GM23248 (cell line): ENCODE measurements at regions not wholly inside any gene's neighbourhood (a gene's known extent, or its start where the extent isn't known, plus 50 kb on each side); places are given as distances from the start of the nearest gene placed in this dataset.
"Not testable (repeated sequence)": the region's sequence is repeated elsewhere in the genome, so short reads cannot be mapped to it uniquely, and the experiment has no call there.

Experiments used
- DNase-seq: peaks from one replicate; pipeline ENCODE4 v3.0.0-alpha.2; 2015
- H2AFZ ChIP-seq: fragments of 200-600 bp; sonication (generic); 2 replicates; pipeline ENCODE4 v1.6.1; 2016; ENCODE audit warnings: antibody characterized with exemption
- H3F3A ChIP-seq: fragments of 200-600 bp; sonication (generic); 2 replicates; pipeline ENCODE4 v1.6.1; 2016; ENCODE audit warnings: mild to moderate bottlenecking, antibody characterized with exemption, mixed run types; ENCODE audit not compliant: insufficient read depth
- H3K27ac ChIP-seq: fragments of 200-600 bp; sonication (generic); 2 replicates; pipeline ENCODE4 v1.5.1; 2016; ENCODE audit warnings: mild to moderate bottlenecking
- H3K27me3 ChIP-seq: fragments of 200-600 bp; sonication (generic); replicated peaks from 2 replicates; pipeline ENCODE4 v1.6.1; 2016; ENCODE audit warnings: mild to moderate bottlenecking; ENCODE audit not compliant: insufficient read depth
- H3K36me3 ChIP-seq: fragments of 200-600 bp; sonication (generic); 2 replicates; pipeline ENCODE4 v1.6.1; 2016; ENCODE audit warnings: low read depth, mild to moderate bottlenecking
- H3K4me1 ChIP-seq: fragments of 200-600 bp; sonication (generic); 2 replicates; pipeline ENCODE4 v1.6.1; 2016; ENCODE audit warnings: mild to moderate bottlenecking; ENCODE audit not compliant: insufficient read depth
- H3K4me2 ChIP-seq: fragments of 200-600 bp; sonication (generic); one replicate; pipeline ENCODE4 v1.6.1; 2016; ENCODE audit warnings: mild to moderate bottlenecking; ENCODE audit not compliant: unreplicated experiment
- H3K4me3 ChIP-seq: fragments of 200-600 bp; sonication (generic); 2 replicates; pipeline ENCODE4 v1.5.1; 2016; ENCODE audit warnings: mild to moderate bottlenecking
- H3K79me2 ChIP-seq: fragments of 200-600 bp; sonication (generic); 2 replicates; pipeline ENCODE4 v1.6.1; 2016; ENCODE audit warnings: mild to moderate bottlenecking; ENCODE audit not compliant: insufficient read depth
- H3K9ac ChIP-seq: fragments of 200-600 bp; sonication (generic); 2 replicates; pipeline ENCODE4 v1.6.1; 2016; ENCODE audit warnings: mild to moderate bottlenecking
- H3K9me2 ChIP-seq: fragments of 200-600 bp; sonication (generic); 2 replicates; pipeline ENCODE4 v1.6.1; 2016; ENCODE audit warnings: mixed run types, mild to moderate bottlenecking, moderate library complexity; ENCODE audit not compliant: insufficient read depth
- H3K9me3 ChIP-seq: fragments of 200-600 bp; sonication (generic); one replicate; pipeline ENCODE4 v1.6.1; 2017; ENCODE audit warnings: low read depth
- H4K20me1 ChIP-seq: fragments of 200-600 bp; sonication (generic); 2 replicates; pipeline ENCODE4 v1.6.0; 2016; ENCODE audit not compliant: insufficient read depth
- EZH2 ChIP-seq: fragments of 200-600 bp; sonication (generic); IDR thresholded peaks from 2 replicates; pipeline ENCODE4 v1.6.1; 2018; ENCODE audit warnings: antibody characterized with exemption, mild to moderate bottlenecking; ENCODE audit not compliant: insufficient read depth, poor library complexity, severe bottlenecking
- EZH2phosphoT487 ChIP-seq: fragments of 200-600 bp; sonication (generic); IDR thresholded peaks from 2 replicates; pipeline ENCODE4 v1.6.1; 2018; ENCODE audit warnings: antibody characterized with exemption, moderate library complexity, mild to moderate bottlenecking, low read depth; ENCODE audit not compliant: insufficient read depth
- WGBS, 2 experiments: methylation state at CpG; one replicate each; pipeline ENCODE4 v1.1.6; 2015 to 2017; ENCODE audit warnings: low lambda C conversion rate in 2 of 2, low coverage in 1 of 2; ENCODE audit errors: missing lambda C conversion rate in 2 of 2; 5-methylcytosine and 5-hydroxymethylcytosine counted together
- in situ Hi-C: fragments of 300-500 bp; cut with MboI; formaldehyde crosslinking; loops from 2 replicates; pipeline ENCODE4 v1.15.0; 2020

DNA sequence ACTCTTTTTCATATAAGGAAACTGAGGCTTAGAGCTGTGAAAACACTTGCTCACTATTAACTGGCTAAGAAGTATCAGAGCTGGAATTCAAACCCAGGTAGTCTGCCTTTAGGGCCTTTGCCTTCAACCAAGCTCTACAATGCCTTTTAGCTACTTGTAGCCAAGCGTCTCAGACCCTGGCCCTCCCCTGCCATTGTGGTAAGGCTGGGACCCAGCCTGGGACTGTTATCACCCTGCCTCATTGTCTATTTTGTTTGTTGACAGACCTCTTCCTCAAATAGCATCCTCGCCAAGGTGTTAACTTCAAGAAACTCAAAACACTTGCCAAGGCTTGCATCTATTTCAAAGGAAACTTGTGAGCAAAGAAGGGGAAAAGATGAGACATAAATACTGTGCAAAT is 76.7 kb upstream of the CD28 start:
- no peak overlapping the region for H3K4me2 ChIP-seq

DNA sequence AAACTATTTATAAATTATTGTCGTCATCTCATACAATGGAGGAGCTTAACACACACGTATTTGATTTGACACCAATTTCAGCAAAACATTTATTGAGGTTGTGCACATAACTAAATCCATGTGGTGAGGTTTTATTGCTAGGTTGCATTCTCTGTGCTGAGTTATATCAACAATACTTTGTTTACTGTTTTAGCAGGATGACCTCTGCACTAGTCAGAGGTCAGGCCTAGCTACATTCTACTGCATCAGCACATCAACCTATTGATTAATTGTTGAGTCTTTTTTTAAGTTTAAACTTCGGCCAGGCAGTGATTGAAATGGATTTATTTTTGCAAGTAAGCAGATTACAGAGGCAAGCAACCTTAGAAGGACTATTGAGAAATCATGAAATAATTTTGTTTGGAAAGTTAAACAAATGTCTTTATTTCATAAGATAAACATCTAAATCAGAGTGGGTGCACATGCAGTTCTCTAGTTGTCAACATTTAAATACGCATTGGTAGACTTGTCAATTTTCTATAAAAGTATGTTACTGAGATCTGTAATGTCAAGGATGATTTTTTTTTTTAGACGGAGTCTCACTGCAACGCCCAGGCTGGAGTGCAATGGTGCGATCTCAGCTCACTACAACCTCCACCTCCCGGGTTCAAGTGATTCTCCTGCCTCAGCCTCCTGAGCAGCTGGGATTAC is 75.2 kb upstream of the CD28 start:
- peak overlapping the region; percentile 13; the same call in 1 of the 2 replicates for H2AFZ ChIP-seq
- H3K9me3 ChIP-seq, result no peaks in the 10 kb centered on the region
- no peaks in the 10 kb centered on the region for H3K36me3 ChIP-seq
- in situ Hi-C loops, result no loop called here
- peaks cover 33% of the 10 kb centered on the region for H3K4me1 ChIP-seq
- peak; percentile 27 for DNase-seq
- no peak overlapping the region for H3K9ac ChIP-seq
- no peaks in the 10 kb centered on the region for H3K9me2 ChIP-seq
- H3K4me3 ChIP-seq, result no peak overlapping the region
- no peak overlapping the region for H3K27ac ChIP-seq
- H3K79me2 ChIP-seq, result no peaks in the 10 kb centered on the region
- H3K4me2 ChIP-seq, result no peak overlapping the region
- H3K27me3 ChIP-seq, result no peaks in the 10 kb centered on the region
- WGBS, 2 experiments, result 38 to 41% methylated on average over 8 of the region's 8 CpGs
- peaks cover 34% of the 10 kb centered on the region for H3F3A ChIP-seq
- no peak for TF ChIP-seq EZH2phosphoT487
- no peaks in the 10 kb centered on the region for H4K20me1 ChIP-seq

More for the DNA sequence above, 76.7 kb upstream of the CD28 start:
- no peak for TF ChIP-seq EZH2phosphoT487
- TF ChIP-seq EZH2, result no peak
- Histone ChIP-seq H3K79me2 (no peaks in the 10 kb centered on the region), H3K9me2 (no peaks in the 10 kb centered on the region), H2AFZ (no peak overlapping the region), H3F3A (peaks cover 41% of the 10 kb centered on the region), H3K27me3 (no peaks in the 10 kb centered on the region), H3K4me1 (peaks cover 34% of the 10 kb centered on the region), H3K4me3 (no peak overlapping the region), H4K20me1 (no peaks in the 10 kb centered on the region), H3K27ac (no peak overlapping the region), H3K36me3 (no peaks in the 10 kb centered on the region), H3K9ac (no peak overlapping the region), H3K9me3 (no peaks in the 10 kb centered on the region)
- DNase-seq, result no peak
- 89 to 95% methylated on average over 2 of the region's 2 CpGs for WGBS, 2 experiments
- in situ Hi-C loops, result no loop called here

DNA sequence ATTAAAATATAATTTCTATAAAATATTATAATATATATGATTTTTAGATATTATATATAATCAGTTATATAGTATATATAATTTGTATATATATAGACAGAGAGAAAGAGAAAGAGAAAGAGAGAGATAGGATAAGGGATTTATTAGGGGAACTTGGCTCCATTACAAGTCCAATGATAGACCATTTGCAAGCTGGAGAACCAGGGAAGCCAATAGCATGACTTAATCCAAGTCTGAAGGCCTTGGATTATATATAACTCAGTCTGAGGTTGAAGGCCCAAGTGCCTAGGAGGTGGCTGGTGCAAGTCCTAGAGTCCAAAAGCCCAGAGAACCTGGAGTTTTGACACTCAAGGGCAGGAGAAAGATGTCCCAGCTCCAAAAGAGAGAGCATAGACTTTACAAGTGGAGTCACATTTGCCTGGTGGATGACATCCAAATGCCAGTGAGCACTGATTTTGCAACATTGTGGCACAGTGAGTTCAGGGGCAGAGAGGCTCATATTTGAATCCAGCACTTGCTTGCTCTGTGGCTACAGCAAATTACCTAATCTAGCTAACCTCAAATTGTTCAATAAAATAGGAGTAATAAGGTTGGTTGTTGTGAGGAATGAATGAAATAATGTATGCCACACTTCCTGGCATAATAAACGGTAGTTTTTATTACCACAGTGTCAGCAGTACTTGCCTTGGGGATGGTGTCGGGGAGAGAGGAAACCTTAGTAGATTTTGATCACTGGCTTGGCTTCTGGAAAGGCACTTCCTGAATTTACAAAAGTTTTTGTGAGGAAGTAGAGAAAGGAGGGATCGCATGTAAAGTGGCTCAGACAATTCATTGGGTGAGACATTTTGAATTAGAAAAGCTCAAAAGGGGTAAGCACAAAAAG is 69.6 kb upstream of the CD28 start:
- Histone ChIP-seq H3K9me2 (no peaks in the 10 kb centered on the region), H3K36me3 (no peaks in the 10 kb centered on the region), H4K20me1 (no peaks in the 10 kb centered on the region), H3K27ac (peak overlapping the region; percentile 19; the same call in 1 of the 2 replicates), H3K4me1 (peaks cover 12% of the 10 kb centered on the region), H2AFZ (peak overlapping the region; percentile 59), H3K4me2 (peak overlapping the region; percentile 2), H3K4me3 (peak overlapping the region; percentile 26; the same call in 1 of the 2 replicates), H3K27me3 (no peaks in the 10 kb centered on the region), H3K79me2 (no peaks in the 10 kb centered on the region), H3F3A (0 out of 2 replicates have a peak, but pooled peaks cover 8% of the 10 kb centered on the region), H3K9me3 (no peaks in the 10 kb centered on the region), H3K9ac (no peak overlapping the region)
- in situ Hi-C loops, result no loop called here
- 46% methylated on average over 3 of the region's 3 CpGs for WGBS, 2 experiments
- TF ChIP-seq EZH2phosphoT487 (no peak), EZH2 (no peak)
- peak; percentile 81 for DNase-seq

DNA sequence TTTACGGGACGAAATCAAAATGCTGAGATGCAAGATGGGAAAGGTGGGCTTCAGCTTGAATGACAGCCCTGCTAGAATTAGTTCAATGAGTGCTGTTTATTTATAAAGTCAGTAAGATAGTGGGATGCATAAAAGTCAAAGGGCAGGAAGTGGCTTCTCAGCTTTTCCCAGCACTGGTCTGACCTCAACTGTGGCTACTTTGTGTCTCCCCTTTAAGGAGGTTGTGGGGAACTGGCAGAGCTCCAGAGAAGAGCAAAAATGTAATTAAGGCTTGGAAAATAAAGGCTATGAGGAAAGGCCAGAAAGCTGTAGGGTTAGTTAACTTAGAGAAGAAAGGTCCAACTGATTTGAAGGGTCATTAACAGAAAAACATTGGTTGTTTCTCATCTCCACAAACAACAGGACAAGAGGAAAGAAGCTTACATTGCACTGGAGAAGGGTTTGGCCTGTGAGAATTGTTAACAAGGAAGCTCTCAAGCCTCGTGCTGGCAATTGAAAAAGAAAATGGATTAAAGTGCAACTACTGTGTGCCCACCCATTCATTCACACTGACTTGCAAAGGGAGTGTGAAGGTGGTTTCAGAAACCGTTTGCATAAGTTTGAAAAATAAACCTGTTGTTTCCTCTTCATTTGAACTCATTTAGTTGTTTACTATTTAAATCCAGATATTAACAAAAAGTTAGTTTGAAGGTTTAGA is 68.8 kb upstream of the CD28 start:
- H3K36me3 ChIP-seq, result no peaks in the 10 kb centered on the region
- no peaks in the 10 kb centered on the region for H3K79me2 ChIP-seq
- in situ Hi-C loops, result no loop called here
- TF ChIP-seq EZH2phosphoT487 (no peak), EZH2 (no peak)
- H3K9me3 ChIP-seq, result no peaks in the 10 kb centered on the region
- H3K4me1 ChIP-seq, result peaks cover 12% of the 10 kb centered on the region
- no peak overlapping the region for H3K9ac ChIP-seq
- WGBS, 2 experiments, result 75 to 79% methylated on average over 4 of the region's 4 CpGs
- H3K9me2 ChIP-seq, result no peaks in the 10 kb centered on the region
- no peaks in the 10 kb centered on the region for H3K27me3 ChIP-seq
- H3F3A ChIP-seq, result 0 out of 2 replicates have a peak, but pooled peaks cover 8% of the 10 kb centered on the region
- no peaks in the 10 kb centered on the region for H4K20me1 ChIP-seq
- peak overlapping the region; percentile 7 for H3K4me2 ChIP-seq
- H3K4me3 ChIP-seq, result no peak overlapping the region
- DNase-seq, result no peak
- peak overlapping the region; percentile 59 for H2AFZ ChIP-seq
- peak overlapping the region; percentile 19; the same call in 1 of the 2 replicates for H3K27ac ChIP-seq

DNA sequence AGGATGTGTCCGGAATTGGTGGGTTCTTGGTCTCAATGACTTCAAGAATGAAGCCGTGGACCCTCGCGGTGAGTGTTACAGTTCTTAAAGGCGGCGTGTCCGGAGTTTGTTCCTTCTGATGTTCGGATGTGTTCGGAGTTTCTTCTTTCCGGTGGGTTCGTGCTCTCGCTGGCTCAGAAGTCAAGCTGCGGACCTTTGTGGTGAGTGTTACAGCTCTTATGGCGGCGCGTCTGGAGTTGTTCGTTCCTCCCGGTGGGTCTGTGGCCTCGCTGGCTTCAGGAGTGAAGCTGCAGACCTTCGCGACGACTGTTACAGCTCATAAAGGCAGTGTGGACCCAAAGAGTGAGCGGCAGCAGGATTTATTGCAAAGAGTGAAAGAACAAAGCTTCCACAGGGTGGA is 64.6 kb upstream of the CD28 start:
- H3F3A ChIP-seq, H3K4me1 ChIP-seq, H3K4me3 ChIP-seq, in situ Hi-C loops, H3K27me3 ChIP-seq, H3K4me2 ChIP-seq, H3K9ac ChIP-seq, H3K9me3 ChIP-seq, H3K9me2 ChIP-seq, H3K36me3 ChIP-seq, H4K20me1 ChIP-seq, H3K79me2 ChIP-seq, H2AFZ ChIP-seq, H3K27ac ChIP-seq, DNase-seq: not testable (repeated sequence)
- WGBS, 2 experiments, result 96 to 97% methylated on average over 23 of the region's 23 CpGs

DNA sequence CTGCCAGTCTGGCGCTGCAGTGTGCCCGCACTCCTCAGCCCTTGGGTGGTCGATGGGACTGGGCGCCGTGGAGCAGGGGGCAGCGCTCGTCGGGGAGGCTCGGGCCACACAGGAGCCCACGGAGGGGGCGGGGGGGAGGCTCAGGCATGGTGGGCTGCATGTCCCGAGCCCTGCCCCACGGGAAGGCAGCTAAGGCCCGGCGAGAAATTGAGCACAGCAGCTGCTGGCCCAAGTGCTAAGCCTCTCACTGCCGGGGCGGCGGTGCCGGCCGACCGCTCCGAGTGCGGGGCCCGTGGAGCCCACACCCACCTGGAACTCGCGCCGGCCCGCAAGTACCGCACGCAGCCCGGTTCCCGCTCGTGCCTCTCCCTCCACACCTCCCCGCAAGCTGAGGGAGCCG is 63.6 kb upstream of the CD28 start:
- H3K9me2 ChIP-seq, H3K4me1 ChIP-seq, H3K4me3 ChIP-seq, H4K20me1 ChIP-seq, H3K27ac ChIP-seq, H3K9me3 ChIP-seq, H3K27me3 ChIP-seq, H2AFZ ChIP-seq, H3K36me3 ChIP-seq, H3K4me2 ChIP-seq, H3F3A ChIP-seq, DNase-seq, H3K9ac ChIP-seq, in situ Hi-C loops, H3K79me2 ChIP-seq: not testable (repeated sequence)
- 93 to 100% methylated on average over 3 to 35 of the region's 35 CpGs for WGBS, 2 experiments
